GM06990 (cell line): ENCODE measurements at regions not wholly inside any gene's neighbourhood (a gene's known extent, or its start where the extent isn't known, plus 50 kb on each side); places are given as distances from the start of the nearest gene placed in this dataset.

Source experiments
- DNase-seq: peaks from one replicate; pipeline ENCODE4 v3.0.0-alpha.2; 2011; ENCODE audit not compliant: insufficient read length; ENCODE audit errors: extremely low read depth
- H3K27me3 ChIP-seq: replicated peaks from 2 replicates; pipeline ENCODE4 v1.6.0; 2011; ENCODE audit warnings: low read length; ENCODE audit not compliant: control insufficient read depth, insufficient read depth
- H3K36me3 ChIP-seq: 2 replicates; pipeline ENCODE4 v1.5.1; 2011; ENCODE audit warnings: low read length; ENCODE audit not compliant: control insufficient read depth, insufficient read depth
- H3K4me3 ChIP-seq: replicated peaks from 2 replicates; pipeline ENCODE4 v1.5.1; 2011; ENCODE audit warnings: low read depth, mild to moderate bottlenecking, control low read depth, low read length
- CTCF ChIP-seq: IDR thresholded peaks from 2 replicates; pipeline ENCODE4 v1.5.1; 2011; ENCODE audit warnings: low read length, control low read depth, mild to moderate bottlenecking, inconsistent platforms; ENCODE audit not compliant: insufficient read depth, poor library complexity, severe bottlenecking

- H3K27me3 ChIP-seq: no peaks in the 10 kb centered on the region
- H3K36me3 ChIP-seq: no peaks in the 10 kb centered on the region
- no peak overlapping the region for H3K4me3 ChIP-seq
- TF ChIP-seq CTCF: no peak
- DNase-seq: no peak
Measured at GRCh38 chr9:25418974-25419373, 259.3 kb downstream of the TUSC1 start.

GRCh38 chr9:25415718-25416117 lies 262.5 kb downstream of the TUSC1 start:
- Histone ChIP-seq H3K36me3 (no peaks in the 10 kb centered on the region), H3K27me3 (no peaks in the 10 kb centered on the region), H3K4me3 (no peak overlapping the region)
- no peak for DNase-seq
- TF ChIP-seq CTCF: no peak

GRCh38 chr9:25412646-25413045 lies 265.6 kb downstream of the TUSC1 start:
- no peak for DNase-seq
- H3K4me3 ChIP-seq: no peak overlapping the region
- no peak for TF ChIP-seq CTCF
- no peaks in the 10 kb centered on the region for H3K27me3 ChIP-seq
- H3K36me3 ChIP-seq: no peaks in the 10 kb centered on the region

GRCh38 chr9:25397746-25398145 lies 280.5 kb downstream of the TUSC1 start:
- TF ChIP-seq CTCF: no peak
- DNase-seq: no peak
- H3K4me3 ChIP-seq: no peak overlapping the region

GRCh38 chr9:25396828-25397227 lies 281.4 kb downstream of the TUSC1 start:
- no peak for DNase-seq
- TF ChIP-seq CTCF: no peak
- H3K36me3 ChIP-seq: no peaks in the 10 kb centered on the region
- H3K4me3 ChIP-seq: no peak overlapping the region
- H3K27me3 ChIP-seq: no peaks in the 10 kb centered on the region

More at GRCh38 chr9:25397746-25398145, 280.5 kb downstream of the TUSC1 start:
- Histone ChIP-seq H3K27me3 (no peaks in the 10 kb centered on the region), H3K36me3 (no peaks in the 10 kb centered on the region)

- no peak for DNase-seq
- TF ChIP-seq CTCF: no peak
- no peaks in the 10 kb centered on the region for H3K36me3 ChIP-seq
- no peaks in the 10 kb centered on the region for H3K27me3 ChIP-seq
- no peak overlapping the region for H3K4me3 ChIP-seq
Measured at GRCh38 chr9:25381141-25381540, 297.1 kb downstream of the TUSC1 start.
